HL-60 (cell line): ENCODE measurements at regions not wholly inside any gene's neighbourhood (a gene's known extent, or its start where the extent isn't known, plus 50 kb on each side); places are given as distances from the start of the nearest gene placed in this dataset.

Source experiments
- CTCF ChIP-seq: IDR thresholded peaks from one replicate; pipeline ENCODE4 v1.5.1; 2011; ENCODE audit warnings: low read length, control low read depth, inconsistent platforms; ENCODE audit not compliant: insufficient read depth
- GABPA ChIP-seq: IDR thresholded peaks from 2 replicates; pipeline ENCODE4 v1.6.1; 2012; ENCODE audit warnings: low read depth
- POLR2AphosphoS5 ChIP-seq: IDR thresholded peaks from 2 replicates; pipeline ENCODE4 v1.6.1; 2012; ENCODE audit warnings: low read depth
- SPI1 ChIP-seq: IDR thresholded peaks from 2 replicates; pipeline ENCODE4 v1.6.1; 2012; ENCODE audit warnings: low read depth, mild to moderate bottlenecking, borderline replicate concordance
- TF ChIP-seq, protein P1 (sequence below): IDR thresholded peaks from 2 replicates; pipeline ENCODE4 v1.6.1; 2012; ENCODE audit warnings: low read depth; ENCODE audit not compliant: insufficient replicate concordance

- no peak for TF ChIP-seq CTCF
- TF ChIP-seq POLR2AphosphoS5: no peak
- TF ChIP-seq, protein P1, sequence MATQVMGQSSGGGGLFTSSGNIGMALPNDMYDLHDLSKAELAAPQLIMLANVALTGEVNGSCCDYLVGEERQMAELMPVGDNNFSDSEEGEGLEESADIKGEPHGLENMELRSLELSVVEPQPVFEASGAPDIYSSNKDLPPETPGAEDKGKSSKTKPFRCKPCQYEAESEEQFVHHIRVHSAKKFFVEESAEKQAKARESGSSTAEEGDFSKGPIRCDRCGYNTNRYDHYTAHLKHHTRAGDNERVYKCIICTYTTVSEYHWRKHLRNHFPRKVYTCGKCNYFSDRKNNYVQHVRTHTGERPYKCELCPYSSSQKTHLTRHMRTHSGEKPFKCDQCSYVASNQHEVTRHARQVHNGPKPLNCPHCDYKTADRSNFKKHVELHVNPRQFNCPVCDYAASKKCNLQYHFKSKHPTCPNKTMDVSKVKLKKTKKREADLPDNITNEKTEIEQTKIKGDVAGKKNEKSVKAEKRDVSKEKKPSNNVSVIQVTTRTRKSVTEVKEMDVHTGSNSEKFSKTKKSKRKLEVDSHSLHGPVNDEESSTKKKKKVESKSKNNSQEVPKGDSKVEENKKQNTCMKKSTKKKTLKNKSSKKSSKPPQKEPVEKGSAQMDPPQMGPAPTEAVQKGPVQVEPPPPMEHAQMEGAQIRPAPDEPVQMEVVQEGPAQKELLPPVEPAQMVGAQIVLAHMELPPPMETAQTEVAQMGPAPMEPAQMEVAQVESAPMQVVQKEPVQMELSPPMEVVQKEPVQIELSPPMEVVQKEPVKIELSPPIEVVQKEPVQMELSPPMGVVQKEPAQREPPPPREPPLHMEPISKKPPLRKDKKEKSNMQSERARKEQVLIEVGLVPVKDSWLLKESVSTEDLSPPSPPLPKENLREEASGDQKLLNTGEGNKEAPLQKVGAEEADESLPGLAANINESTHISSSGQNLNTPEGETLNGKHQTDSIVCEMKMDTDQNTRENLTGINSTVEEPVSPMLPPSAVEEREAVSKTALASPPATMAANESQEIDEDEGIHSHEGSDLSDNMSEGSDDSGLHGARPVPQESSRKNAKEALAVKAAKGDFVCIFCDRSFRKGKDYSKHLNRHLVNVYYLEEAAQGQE: no peak
- no peak for TF ChIP-seq GABPA
- no peak for TF ChIP-seq SPI1
These were observed 178.4 kb downstream of the NRN1 start for GRCh38 chr6:5828296-5828695.
